ENCODE measurements at regions not wholly inside any gene's neighbourhood (a gene's known extent, or its start where the extent isn't known, plus 50 kb on each side); places are given as distances from the start of the nearest gene placed in this dataset.

DNA sequence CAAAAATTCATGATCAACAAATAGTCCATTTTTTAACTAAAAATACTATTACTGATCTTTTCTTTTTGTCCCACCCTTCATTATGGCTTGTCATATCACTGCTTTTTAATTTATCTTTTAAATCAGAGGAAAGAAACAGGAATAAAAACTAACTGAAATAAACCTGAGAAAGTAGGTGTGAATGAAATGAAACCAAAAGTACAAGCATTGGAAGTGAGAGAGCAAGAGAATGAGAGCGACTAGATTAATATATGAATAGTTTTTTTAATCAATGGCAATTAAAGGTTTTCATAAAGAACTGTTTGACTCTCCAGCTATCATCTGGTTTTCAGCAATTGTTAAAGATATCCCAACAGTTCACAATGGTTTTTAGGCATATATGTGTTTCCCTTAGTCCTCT, 137.8 kb downstream of the SPAG6 start:
- Mint-ChIP-seq H3K27me3 (ENCODE audit: low read depth) (peaks cover 50% of the 10 kb centered on the region), H3K4me3 (no peak overlapping the region), H3K36me3 (ENCODE audit: insufficient read depth in 1 of 3, low read depth in 3 of 3) (no peaks in the 10 kb centered on the region), H3K27ac (no peak overlapping the region), H3K9me3 (no peaks in the 10 kb centered on the region), H3K4me1 (peaks cover 12 to 17% of the 10 kb centered on the region in 2 experiments)
- H3K79me1 ChIP-seq (ENCODE audit: insufficient read depth, low read depth, low read length, poor library complexity, severe bottlenecking): no peaks in the 10 kb centered on the region
- no peak overlapping the region for H2BK15ac ChIP-seq (ENCODE audit: low read depth, low read length)
- H3K56ac ChIP-seq (ENCODE audit: insufficient read length, low read depth, low read length): no peak overlapping the region
- TF ChIP-seq, protein P1, sequence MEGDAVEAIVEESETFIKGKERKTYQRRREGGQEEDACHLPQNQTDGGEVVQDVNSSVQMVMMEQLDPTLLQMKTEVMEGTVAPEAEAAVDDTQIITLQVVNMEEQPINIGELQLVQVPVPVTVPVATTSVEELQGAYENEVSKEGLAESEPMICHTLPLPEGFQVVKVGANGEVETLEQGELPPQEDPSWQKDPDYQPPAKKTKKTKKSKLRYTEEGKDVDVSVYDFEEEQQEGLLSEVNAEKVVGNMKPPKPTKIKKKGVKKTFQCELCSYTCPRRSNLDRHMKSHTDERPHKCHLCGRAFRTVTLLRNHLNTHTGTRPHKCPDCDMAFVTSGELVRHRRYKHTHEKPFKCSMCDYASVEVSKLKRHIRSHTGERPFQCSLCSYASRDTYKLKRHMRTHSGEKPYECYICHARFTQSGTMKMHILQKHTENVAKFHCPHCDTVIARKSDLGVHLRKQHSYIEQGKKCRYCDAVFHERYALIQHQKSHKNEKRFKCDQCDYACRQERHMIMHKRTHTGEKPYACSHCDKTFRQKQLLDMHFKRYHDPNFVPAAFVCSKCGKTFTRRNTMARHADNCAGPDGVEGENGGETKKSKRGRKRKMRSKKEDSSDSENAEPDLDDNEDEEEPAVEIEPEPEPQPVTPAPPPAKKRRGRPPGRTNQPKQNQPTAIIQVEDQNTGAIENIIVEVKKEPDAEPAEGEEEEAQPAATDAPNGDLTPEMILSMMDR (conservative IDR thresholded peaks at IDR 0.05): no peak
- no peak overlapping the region for H2BK20ac ChIP-seq (ENCODE audit: low read depth, low read length, poor library complexity, severe bottlenecking)
- H4K91ac ChIP-seq (ENCODE audit: insufficient read length, low read depth, low read length): no peak overlapping the region
- H4K5ac ChIP-seq (ENCODE audit: insufficient read length, low read depth, low read length): no peak overlapping the region
- no peak overlapping the region for H3K9ac ChIP-seq (ENCODE audit: extremely low read depth, insufficient read length, low read length)
- WGBS (ENCODE audit: extremely low coverage, insufficient read length, low lambda C conversion rate): no CpG with 5 or more reads among the region's 1 CpG
- no peaks in the 10 kb centered on the region for H3K9me3 ChIP-seq (ENCODE audit: control insufficient read depth, low read depth, low read length)
- H4K20me1 ChIP-seq (ENCODE audit: control insufficient read depth, insufficient read depth, insufficient read length): peaks cover 3% of the 10 kb centered on the region
- no peaks in the 10 kb centered on the region for H3K79me2 ChIP-seq (ENCODE audit: insufficient read depth, low read length)
- H2BK120ac ChIP-seq (ENCODE audit: low read depth, low read length, poor library complexity, severe bottlenecking): no peak overlapping the region
- no peak overlapping the region for H2BK5ac ChIP-seq (ENCODE audit: insufficient read length, low read length)
- no peaks in the 10 kb centered on the region for H3K23me2 ChIP-seq (ENCODE audit: insufficient read length, low read depth, low read length, poor library complexity, severe bottlenecking)
- no peak overlapping the region for H3K18ac ChIP-seq (ENCODE audit: insufficient read length, low read depth, low read length)
- H3K4ac ChIP-seq (ENCODE audit: low read depth, low read length): no peak overlapping the region
- no peak overlapping the region for H3T11ph ChIP-seq (ENCODE audit: low read length)
- no peak overlapping the region for H3K14ac ChIP-seq (ENCODE audit: insufficient read depth, low read length)
- H2AFZ ChIP-seq (ENCODE audit: low read length): no peak overlapping the region
- no peak overlapping the region for H2BK12ac ChIP-seq (ENCODE audit: insufficient read length, low read depth, low read length)
- no peak overlapping the region for H3K4me2 ChIP-seq (ENCODE audit: insufficient read depth, insufficient read length, low read length)
- H4K8ac ChIP-seq (replicated peaks; ENCODE audit: insufficient read length, low read depth, low read length): no peak overlapping the region
- no peak overlapping the region for H3K27ac ChIP-seq (ENCODE audit: insufficient read length, low read depth, low read length)
- no peak overlapping the region for H3K23ac ChIP-seq (ENCODE audit: insufficient read length, low read depth, low read length)
- peaks cover 21% of the 10 kb centered on the region for H3K27me3 ChIP-seq (ENCODE audit: insufficient read depth, low read length)
- no peak for DNase-seq
- no peaks in the 10 kb centered on the region; the same call in 1 of the 2 replicates for H3K4me1 ChIP-seq (ENCODE audit: insufficient read depth, low read length)
- H2AK5ac ChIP-seq (ENCODE audit: insufficient read length, low read length): no peak overlapping the region
